Suppressor macrophage (primary cell): ENCODE measurements at regions not wholly inside any gene's neighbourhood (a gene's known extent, or its start where the extent isn't known, plus 50 kb on each side); places are given as distances from the start of the nearest gene placed in this dataset.
A peak's percentile ranks its signal among the peaks of the same experiment; 100 is the strongest.

Source experiments
- DNase-seq, 4 experiments: peaks; one replicate each; pipeline ENCODE4 v3.0.0-alpha.2; 2020 to 2022

- peak in 1 of 4 experiments; percentile 10 for DNase-seq
These were observed 104.7 kb upstream of the KL start for GRCh38 chr13:32911506-32911905.

GRCh38 chr13:32914686-32915085 is 101.5 kb upstream of the KL start:
- DNase-seq: no peak

GRCh38 chr13:32917504-32917903 is 98.7 kb upstream of the KL start:
- no peak for DNase-seq

GRCh38 chr13:32923725-32924124 is 92.5 kb upstream of the KL start:
- no peak for DNase-seq

- DNase-seq: no peak
These were observed 91.3 kb upstream of the KL start for GRCh38 chr13:32924886-32925285.

GRCh38 chr13:32925506-32925905 is 90.7 kb upstream of the KL start:
- no peak for DNase-seq

- DNase-seq: no peak
These were observed 83.8 kb upstream of the KL start for GRCh38 chr13:32932376-32932775.

- DNase-seq: no peak
These were observed 79.5 kb upstream of the KL start for GRCh38 chr13:32936716-32937115.

GRCh38 chr13:32938314-32938713 is 77.9 kb upstream of the KL start:
- no peak for DNase-seq

- DNase-seq: no peak
These were observed 77.3 kb upstream of the KL start for GRCh38 chr13:32938907-32939306.

- peak in 3 of 4 experiments; percentile 4 to 18 (median 5) for DNase-seq
These were observed 75.6 kb upstream of the KL start for GRCh38 chr13:32940601-32941000.

- DNase-seq: no peak
These were observed 74.9 kb upstream of the KL start for GRCh38 chr13:32941368-32941767.

- no peak for DNase-seq
These were observed 69.7 kb upstream of the KL start for GRCh38 chr13:32946558-32946957.

- DNase-seq: no peak
These were observed 68.6 kb upstream of the KL start for GRCh38 chr13:32947411-32948276.

GRCh38 chr13:32949820-32950219 is 66.4 kb upstream of the KL start:
- no peak for DNase-seq

GRCh38 chr13:32951580-32951979 is 64.6 kb upstream of the KL start:
- no peak for DNase-seq

GRCh38 chr13:32955881-32956594 is 60.2 kb upstream of the KL start:
- no peak for DNase-seq

GRCh38 chr13:32956595-32956933 is 59.7 kb upstream of the KL start:
- no peak for DNase-seq

GRCh38 chr13:32960626-32961025 is 55.6 kb upstream of the KL start:
- DNase-seq: no peak

- DNase-seq: no peak
These were observed 54.5 kb upstream of the KL start for GRCh38 chr13:32961724-32962123.

GRCh38 chr13:32962342-32962741 is 53.9 kb upstream of the KL start:
- DNase-seq: no peak

- no peak for DNase-seq
These were observed 51.2 kb upstream of the KL start for GRCh38 chr13:32964987-32965386.
